ENCODE measurements at regions not wholly inside any gene's neighbourhood (a gene's known extent, or its start where the extent isn't known, plus 50 kb on each side); places are given as distances from the start of the nearest gene placed in this dataset.

DNA sequence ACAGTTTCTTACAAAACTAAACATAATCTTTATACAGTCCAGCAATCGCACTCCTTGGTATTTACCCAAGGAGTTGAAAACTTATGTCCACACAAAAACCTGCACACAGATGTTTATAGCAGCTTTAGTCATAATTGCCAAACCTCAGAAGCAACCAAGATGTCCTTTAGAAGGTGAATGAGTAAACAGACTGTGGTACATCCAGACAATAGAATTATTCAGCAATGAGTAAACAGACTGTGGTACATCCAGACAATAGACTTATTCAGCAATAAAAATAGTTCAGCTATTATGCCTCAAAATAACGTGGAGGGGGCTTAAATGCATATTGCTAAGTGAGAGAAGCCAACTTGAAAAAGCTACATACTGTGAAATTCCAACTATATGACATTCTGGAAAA is 87.0 kb upstream of the GALNT2 start:
- TF ChIP-seq EZH2 (IDR thresholded peaks at IDR 0.05): no peak
- TF ChIP-seq POLR2AphosphoS5 (IDR thresholded peaks at IDR 0.05; ENCODE audit: borderline replicate concordance, low read depth, low read length): no peak
- no peak for TF ChIP-seq FOXP2 (optimal IDR thresholded peaks at IDR 0.05; ENCODE audit: control extremely low read depth, extremely low read length, insufficient read depth)
